NCI-H1048 (cell line): ENCODE measurements at regions not wholly inside any gene's neighbourhood (a gene's known extent, or its start where the extent isn't known, plus 50 kb on each side); places are given as distances from the start of the nearest gene placed in this dataset.
"Not testable (repeated sequence)": the region's sequence is repeated elsewhere in the genome, so short reads cannot be mapped to it uniquely, and the experiment has no call there.

Experiments
- DNase-seq: peaks from one replicate; lab custom pipeline; 2025; lab: John Stamatoyannopoulos, UW

GRCh38 chr10:3932597-3933375 lies 147.8 kb upstream of the KLF6 start:
- DNase-seq: no peak

DNA sequence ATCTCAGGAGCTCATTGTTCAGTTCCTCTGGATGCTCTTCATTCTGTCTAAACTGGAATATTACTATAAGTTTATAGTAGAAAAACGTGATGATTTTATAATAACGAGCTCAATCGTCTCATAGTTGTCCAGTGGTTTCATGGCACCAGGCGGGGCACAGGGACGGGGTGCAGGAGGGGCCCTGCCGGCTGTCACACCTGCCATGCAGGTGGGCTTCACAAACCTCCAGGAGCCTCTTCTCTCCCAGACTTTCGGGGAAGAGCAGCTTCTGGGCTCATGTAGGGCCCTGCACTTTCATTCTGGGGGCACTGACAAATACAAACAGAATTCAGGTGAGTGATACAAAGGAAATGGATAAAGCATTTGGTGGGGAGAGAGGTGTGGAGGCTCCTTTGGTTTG lies 146.9 kb upstream of the KLF6 start:
- DNase-seq: no peak

DNA sequence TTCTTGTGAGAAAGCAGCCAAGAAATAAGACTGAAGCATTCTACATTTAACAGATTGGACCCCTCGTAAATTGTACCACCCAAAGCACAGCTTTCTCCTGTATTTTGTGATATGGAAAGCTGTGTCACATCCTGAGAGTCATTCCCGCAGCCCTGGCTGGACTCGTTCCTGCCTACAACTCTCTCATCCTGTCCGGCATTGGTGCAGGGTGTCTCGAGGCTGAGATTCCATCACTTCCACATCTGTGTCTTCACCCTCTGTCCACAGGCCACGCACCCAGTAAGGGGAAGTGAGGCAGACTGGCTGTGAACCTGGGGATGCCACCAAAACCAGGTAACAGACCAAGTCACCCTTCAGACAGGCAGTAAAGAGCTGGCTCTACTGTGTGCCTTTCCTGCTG lies 146.2 kb upstream of the KLF6 start:
- DNase-seq: no peak

DNA sequence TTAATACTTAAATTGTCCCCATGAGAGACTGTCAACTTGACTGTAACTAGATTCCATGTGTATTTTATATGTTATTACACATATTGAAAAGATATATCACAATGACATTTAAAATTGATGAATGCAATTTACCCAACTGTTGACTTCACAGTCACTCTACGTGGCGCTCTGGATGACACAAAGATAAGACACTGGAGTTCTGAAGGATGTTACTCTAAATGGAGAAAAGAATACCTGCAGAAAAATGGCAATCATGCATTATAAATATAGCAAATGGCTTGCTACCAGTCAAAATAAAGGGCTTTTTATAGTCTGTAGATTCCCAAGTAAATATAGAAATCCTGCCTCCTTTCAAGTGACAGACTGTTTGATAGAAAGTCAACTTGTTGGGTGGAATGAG lies 143.6 kb upstream of the KLF6 start:
- DNase-seq: no peak

DNA sequence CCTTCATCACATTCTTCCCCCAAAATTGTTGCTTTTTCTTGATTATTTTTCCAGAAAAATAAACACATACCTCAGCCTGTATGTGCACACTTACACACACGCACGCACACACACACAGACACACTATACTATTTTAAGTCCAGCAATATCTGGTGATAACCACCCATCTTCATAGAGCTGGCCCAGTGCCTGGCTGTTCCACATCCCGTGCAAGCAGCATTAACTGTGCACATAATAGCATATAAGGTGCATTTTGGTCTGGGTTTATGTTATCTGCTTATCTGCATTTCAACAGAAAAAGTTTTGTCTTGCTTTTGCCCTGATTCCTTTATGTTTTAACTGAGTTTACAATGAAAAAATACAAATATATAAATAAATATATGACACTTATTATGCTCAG lies 143.1 kb upstream of the KLF6 start:
- no peak for DNase-seq

GRCh38 chr10:3926675-3927525 lies 141.9 kb upstream of the KLF6 start:
- DNase-seq: no peak

DNA sequence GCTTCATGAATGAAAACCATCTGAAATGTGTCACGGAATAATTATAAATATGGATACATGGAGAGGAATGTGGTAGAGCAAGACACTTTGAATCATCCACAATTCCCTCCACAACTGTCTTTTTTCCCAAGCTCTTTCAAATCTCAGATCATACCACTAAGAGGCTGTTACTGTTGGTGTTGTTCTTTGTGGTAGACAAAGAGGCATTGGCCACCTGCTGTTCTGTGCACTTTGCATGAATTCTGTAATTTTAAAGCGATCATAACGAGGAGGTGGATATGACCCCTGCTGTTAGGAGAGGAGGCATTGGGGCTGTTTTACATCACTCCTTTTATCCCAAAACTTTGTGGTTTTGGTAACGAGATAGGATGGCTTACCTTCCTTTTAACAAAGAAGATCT lies 141.2 kb upstream of the KLF6 start:
- no peak for DNase-seq

DNA sequence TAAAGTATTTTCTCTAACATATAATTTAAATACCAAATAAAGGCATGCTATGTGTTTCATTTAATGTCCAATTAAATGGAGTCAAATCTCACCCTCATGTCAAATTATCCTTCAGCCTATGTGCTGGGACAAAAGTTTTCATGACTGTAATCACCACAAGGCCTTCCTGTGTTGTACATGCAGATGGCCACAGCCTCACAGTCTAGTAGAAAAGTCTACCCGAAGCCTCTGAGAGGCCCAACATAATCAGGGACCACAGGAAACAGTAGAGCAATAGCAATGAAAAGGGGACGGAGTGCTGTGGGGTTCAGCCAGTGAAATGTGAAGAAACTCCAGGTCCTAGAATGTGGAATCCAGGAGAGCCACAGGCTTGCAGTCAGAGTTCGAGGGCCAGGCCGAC lies 140.2 kb upstream of the KLF6 start:
- DNase-seq: no peak

DNA sequence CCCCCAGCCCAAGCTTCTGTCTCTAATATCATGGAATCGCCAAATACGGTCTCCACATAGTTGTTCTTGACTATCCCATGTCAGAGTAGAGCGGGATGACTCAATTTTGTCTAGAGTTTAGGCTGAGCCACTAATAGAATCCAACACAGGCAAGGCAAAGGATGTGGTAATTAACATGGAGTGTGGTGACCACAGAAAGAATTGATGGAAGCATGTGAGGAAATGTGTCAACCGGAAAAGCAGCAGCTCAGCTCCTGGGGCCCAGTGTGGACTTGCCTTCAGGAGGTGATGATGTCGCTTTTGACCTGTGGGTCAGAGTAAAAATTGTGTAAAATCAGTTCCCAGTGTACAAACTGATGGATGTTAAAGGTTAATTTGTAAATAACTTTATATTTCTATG lies 139.3 kb upstream of the KLF6 start:
- DNase-seq: no peak

GRCh38 chr10:3923033-3923432 lies 138.0 kb upstream of the KLF6 start:
- no peak for DNase-seq

- no peak for DNase-seq
Observed at GRCh38 chr10:3919709-3920308, 134.8 kb upstream of the KLF6 start.

DNA sequence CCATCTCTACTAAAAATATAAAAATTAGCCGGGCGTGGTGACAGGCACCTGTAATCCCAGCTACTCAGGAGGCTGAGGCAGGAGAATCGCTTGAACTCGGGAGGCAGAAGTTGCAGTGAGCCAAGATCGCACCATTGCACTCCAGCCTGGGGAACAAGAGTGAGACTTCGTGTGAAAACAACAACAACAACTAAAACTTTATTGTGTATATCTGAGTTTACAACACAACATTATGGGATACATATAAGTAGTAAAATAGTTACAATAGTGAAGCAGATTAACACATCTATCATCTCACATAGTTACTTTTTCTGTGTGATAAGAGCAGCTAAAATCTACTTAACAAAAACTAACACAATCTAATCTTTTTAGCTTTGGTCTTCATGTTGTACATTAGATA lies 132.4 kb upstream of the KLF6 start:
- DNase-seq: not testable (repeated sequence)

DNA sequence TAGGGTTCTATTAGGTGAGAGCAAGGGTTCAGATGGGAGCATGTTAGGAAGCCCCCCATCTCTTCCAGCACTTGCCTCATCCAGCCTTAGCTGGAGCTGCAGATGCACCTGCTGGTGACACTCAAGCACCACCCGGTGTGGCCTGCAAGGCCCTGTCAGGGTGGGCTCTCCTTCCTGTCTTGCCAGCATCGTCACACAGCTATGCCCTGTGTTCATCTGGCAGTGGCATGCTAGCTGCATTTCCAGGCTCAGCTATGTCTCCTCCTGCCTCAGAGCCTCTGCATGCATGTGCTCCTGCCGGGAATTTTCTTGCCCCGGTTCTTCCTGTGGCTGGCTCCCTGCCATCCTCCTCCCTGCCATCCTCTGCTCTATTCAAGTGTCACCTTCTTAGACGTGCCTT lies 129.7 kb upstream of the KLF6 start:
- DNase-seq: no peak

DNA sequence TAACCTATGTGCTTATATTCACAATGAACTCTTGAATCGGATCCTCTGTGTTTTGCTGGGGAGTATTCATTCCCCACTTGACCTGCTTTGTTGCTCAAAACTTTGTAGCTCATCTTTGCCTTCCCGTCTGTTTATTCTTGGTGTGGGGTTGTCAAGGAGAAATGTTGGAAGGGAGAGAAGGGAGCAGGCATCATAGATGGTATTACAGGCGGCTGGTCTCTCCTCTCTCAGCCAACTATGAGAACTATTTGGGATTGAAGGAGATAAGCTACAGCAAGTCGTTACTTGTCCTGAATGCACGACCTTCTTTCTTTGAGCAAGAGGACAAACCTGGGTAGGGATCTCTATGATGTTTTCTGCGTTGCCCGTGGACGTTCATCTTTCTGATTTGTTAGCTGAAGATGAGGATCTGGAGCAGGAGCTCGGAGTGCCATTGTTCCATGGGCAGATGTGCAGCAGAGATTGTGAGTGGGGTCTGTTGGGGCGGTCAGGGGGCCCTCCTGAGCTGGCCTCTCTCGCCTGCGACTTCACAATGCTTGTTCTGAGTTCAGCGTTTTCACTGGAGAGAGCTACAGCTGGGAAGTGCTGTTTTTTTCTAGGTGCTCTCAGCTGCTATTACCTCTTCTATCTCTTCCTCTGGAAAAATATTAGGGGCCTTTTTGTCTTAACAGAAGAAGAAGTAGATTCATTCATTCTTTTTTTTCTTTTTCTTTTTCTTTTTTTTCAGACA lies 126.9 kb upstream of the KLF6 start:
- no peak for DNase-seq

- no peak for DNase-seq
Observed at GRCh38 chr10:3911241-3911640, 126.2 kb upstream of the KLF6 start.

GRCh38 chr10:3909339-3909738 lies 124.3 kb upstream of the KLF6 start:
- DNase-seq: no peak

- DNase-seq: no peak
Observed at GRCh38 chr10:3908183-3908582, 123.2 kb upstream of the KLF6 start.

- DNase-seq: no peak
Observed at GRCh38 chr10:3907514-3907913, 122.5 kb upstream of the KLF6 start.

DNA sequence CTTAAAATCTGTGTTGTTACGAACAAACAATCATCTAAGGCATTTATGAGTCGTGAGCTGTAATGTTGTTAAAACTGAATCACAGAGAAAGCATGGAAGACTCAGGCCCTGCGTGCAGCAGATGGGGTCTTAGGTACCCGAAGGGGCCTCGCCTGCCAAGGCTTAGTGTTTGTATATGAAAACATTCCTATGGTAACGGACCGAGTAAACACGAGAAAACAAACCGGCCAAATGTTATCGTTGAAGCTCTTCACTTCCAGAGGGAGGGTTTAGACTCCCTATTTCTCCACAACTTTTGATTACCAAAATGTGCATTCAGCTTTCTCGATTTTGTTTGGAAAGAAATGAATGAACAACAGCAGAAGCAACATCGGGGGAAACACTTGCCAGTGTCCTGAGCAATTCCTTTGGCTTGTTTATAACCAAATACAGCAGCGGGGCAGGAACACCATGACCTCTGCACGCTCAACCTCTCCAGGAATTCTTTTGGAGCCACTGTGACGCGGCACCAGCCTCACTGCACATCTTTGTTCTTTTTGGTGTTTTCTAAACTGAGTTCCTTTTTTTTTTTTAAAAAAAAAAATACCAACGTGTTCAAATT lies 121.6 kb upstream of the KLF6 start:
- no peak for DNase-seq

GRCh38 chr10:3904419-3904960 lies 119.5 kb upstream of the KLF6 start:
- DNase-seq: no peak

DNA sequence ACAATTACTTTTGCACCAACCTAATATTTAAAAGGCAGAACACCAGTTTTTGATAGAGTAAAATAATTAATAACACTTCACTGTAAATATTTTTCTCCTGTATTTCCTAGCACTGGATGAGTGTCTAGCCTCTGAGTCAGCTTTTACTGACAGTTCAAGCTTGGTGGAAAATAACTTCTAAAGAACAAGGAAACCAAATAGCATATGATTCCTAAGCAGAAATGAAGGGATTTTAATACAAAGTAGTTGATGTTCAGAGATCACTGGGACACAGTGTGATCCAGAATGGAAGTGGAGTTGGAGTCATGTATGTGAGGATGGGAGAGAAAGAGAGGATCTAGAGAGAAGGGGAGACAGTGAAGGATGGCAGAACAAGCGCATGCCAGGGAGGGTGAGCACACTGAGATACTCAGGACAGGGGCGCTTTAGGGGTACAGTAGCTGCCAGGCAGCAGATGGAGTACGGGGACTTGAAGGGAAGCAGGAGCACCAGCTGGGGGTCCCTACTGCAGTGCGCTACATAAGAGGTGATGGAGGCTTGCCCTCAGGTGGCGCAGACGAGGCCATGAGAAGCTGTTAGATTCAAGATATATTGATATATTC lies 117.9 kb upstream of the KLF6 start:
- DNase-seq: no peak
